GM23248 (cell line): ENCODE measurements at regions not wholly inside any gene's neighbourhood (a gene's known extent, or its start where the extent isn't known, plus 50 kb on each side); places are given as distances from the start of the nearest gene placed in this dataset.

Experiments used
- DNase-seq: peaks from one replicate; pipeline ENCODE4 v3.0.0-alpha.2; 2015
- H2AFZ ChIP-seq: fragments of 200-600 bp; sonication (generic); 2 replicates; pipeline ENCODE4 v1.6.1; 2016; ENCODE audit warnings: antibody characterized with exemption
- H3F3A ChIP-seq: fragments of 200-600 bp; sonication (generic); 2 replicates; pipeline ENCODE4 v1.6.1; 2016; ENCODE audit warnings: mild to moderate bottlenecking, antibody characterized with exemption, mixed run types; ENCODE audit not compliant: insufficient read depth
- H3K27ac ChIP-seq: fragments of 200-600 bp; sonication (generic); 2 replicates; pipeline ENCODE4 v1.5.1; 2016; ENCODE audit warnings: mild to moderate bottlenecking
- H3K27me3 ChIP-seq: fragments of 200-600 bp; sonication (generic); replicated peaks from 2 replicates; pipeline ENCODE4 v1.6.1; 2016; ENCODE audit warnings: mild to moderate bottlenecking; ENCODE audit not compliant: insufficient read depth
- H3K36me3 ChIP-seq: fragments of 200-600 bp; sonication (generic); 2 replicates; pipeline ENCODE4 v1.6.1; 2016; ENCODE audit warnings: low read depth, mild to moderate bottlenecking
- H3K4me1 ChIP-seq: fragments of 200-600 bp; sonication (generic); 2 replicates; pipeline ENCODE4 v1.6.1; 2016; ENCODE audit warnings: mild to moderate bottlenecking; ENCODE audit not compliant: insufficient read depth
- H3K4me2 ChIP-seq: fragments of 200-600 bp; sonication (generic); one replicate; pipeline ENCODE4 v1.6.1; 2016; ENCODE audit warnings: mild to moderate bottlenecking; ENCODE audit not compliant: unreplicated experiment
- H3K4me3 ChIP-seq: fragments of 200-600 bp; sonication (generic); 2 replicates; pipeline ENCODE4 v1.5.1; 2016; ENCODE audit warnings: mild to moderate bottlenecking
- H3K79me2 ChIP-seq: fragments of 200-600 bp; sonication (generic); 2 replicates; pipeline ENCODE4 v1.6.1; 2016; ENCODE audit warnings: mild to moderate bottlenecking; ENCODE audit not compliant: insufficient read depth
- H3K9ac ChIP-seq: fragments of 200-600 bp; sonication (generic); 2 replicates; pipeline ENCODE4 v1.6.1; 2016; ENCODE audit warnings: mild to moderate bottlenecking
- H3K9me2 ChIP-seq: fragments of 200-600 bp; sonication (generic); 2 replicates; pipeline ENCODE4 v1.6.1; 2016; ENCODE audit warnings: mixed run types, mild to moderate bottlenecking, moderate library complexity; ENCODE audit not compliant: insufficient read depth
- H3K9me3 ChIP-seq: fragments of 200-600 bp; sonication (generic); one replicate; pipeline ENCODE4 v1.6.1; 2017; ENCODE audit warnings: low read depth
- H4K20me1 ChIP-seq: fragments of 200-600 bp; sonication (generic); 2 replicates; pipeline ENCODE4 v1.6.0; 2016; ENCODE audit not compliant: insufficient read depth
- EZH2 ChIP-seq: fragments of 200-600 bp; sonication (generic); IDR thresholded peaks from 2 replicates; pipeline ENCODE4 v1.6.1; 2018; ENCODE audit warnings: antibody characterized with exemption, mild to moderate bottlenecking; ENCODE audit not compliant: insufficient read depth, poor library complexity, severe bottlenecking
- EZH2phosphoT487 ChIP-seq: fragments of 200-600 bp; sonication (generic); IDR thresholded peaks from 2 replicates; pipeline ENCODE4 v1.6.1; 2018; ENCODE audit warnings: antibody characterized with exemption, moderate library complexity, mild to moderate bottlenecking, low read depth; ENCODE audit not compliant: insufficient read depth
- WGBS, 2 experiments: methylation state at CpG; one replicate each; pipeline ENCODE4 v1.1.6; 2015 to 2017; ENCODE audit warnings: low lambda C conversion rate in 2 of 2, low coverage in 1 of 2; ENCODE audit errors: missing lambda C conversion rate in 2 of 2; 5-methylcytosine and 5-hydroxymethylcytosine counted together
- in situ Hi-C: fragments of 300-500 bp; cut with MboI; formaldehyde crosslinking; loops from 2 replicates; pipeline ENCODE4 v1.15.0; 2020

DNA sequence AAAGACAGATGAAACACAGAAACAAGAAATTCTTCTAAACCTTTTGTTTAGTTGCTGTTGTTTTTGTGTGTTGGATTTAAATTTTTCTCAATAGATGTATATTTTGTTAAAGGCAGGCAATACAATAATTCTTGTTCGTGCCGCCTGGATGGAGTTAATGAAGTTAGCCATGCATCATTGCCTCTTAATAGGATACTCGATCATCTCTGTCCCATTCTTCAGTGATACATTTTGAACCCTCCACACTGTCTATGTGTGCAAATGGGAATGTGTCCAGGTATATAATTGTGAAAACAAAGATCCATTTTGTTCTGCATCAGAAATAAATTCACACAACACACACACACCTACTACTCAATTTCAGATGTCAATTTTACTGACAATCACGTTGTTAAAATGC lies 186.6 kb upstream of the ADAMTS16 start:
- Histone ChIP-seq H3K27ac (no peak overlapping the region), H3K27me3 (peaks cover 52% of the 10 kb centered on the region), H3K9me3 (no peaks in the 10 kb centered on the region), H3K36me3 (no peaks in the 10 kb centered on the region), H3K79me2 (no peaks in the 10 kb centered on the region), H2AFZ (no peak overlapping the region), H3K9me2 (no peaks in the 10 kb centered on the region), H3K4me1 (no peaks in the 10 kb centered on the region), H3F3A (no peaks in the 10 kb centered on the region), H3K9ac (no peak overlapping the region), H3K4me2 (no peak overlapping the region), H3K4me3 (no peak overlapping the region), H4K20me1 (no peaks in the 10 kb centered on the region)
- no peak for TF ChIP-seq EZH2phosphoT487
- TF ChIP-seq EZH2: no peak
- in situ Hi-C loops: no loop called here
- WGBS, 2 experiments: 44 to 49% methylated on average over 4 of the region's 4 CpGs
- DNase-seq: no peak

DNA sequence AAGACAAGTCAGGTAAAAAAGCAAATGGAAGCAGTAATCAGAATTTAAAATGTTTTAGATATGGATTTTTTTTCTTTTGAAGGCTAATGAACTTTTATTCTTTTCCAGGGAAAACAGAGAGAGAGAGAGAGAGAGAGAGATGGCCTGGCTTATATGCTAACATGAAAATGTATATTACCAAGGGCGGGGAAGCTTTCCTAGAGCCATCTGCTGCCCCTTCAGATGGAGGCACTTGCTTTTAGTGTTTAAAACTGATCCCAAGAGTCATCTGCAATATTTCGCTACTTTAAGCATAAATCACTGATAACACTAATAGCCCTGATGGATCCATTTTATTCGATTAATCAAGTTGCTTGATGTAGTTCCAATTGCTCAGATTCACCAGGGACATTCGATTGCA lies 186.1 kb upstream of the ADAMTS16 start:
- no peak for DNase-seq
- Histone ChIP-seq H3K9me2 (no peaks in the 10 kb centered on the region), H3F3A (no peaks in the 10 kb centered on the region), H3K4me2 (no peak overlapping the region), H3K9me3 (no peaks in the 10 kb centered on the region), H3K4me3 (no peak overlapping the region), H3K27me3 (peaks cover 47% of the 10 kb centered on the region), H3K4me1 (no peaks in the 10 kb centered on the region), H4K20me1 (no peaks in the 10 kb centered on the region), H2AFZ (no peak overlapping the region), H3K36me3 (no peaks in the 10 kb centered on the region), H3K79me2 (no peaks in the 10 kb centered on the region), H3K9ac (no peak overlapping the region), H3K27ac (no peak overlapping the region)
- TF ChIP-seq EZH2phosphoT487 (no peak), EZH2 (no peak)
- in situ Hi-C loops: no loop called here
- WGBS, 2 experiments: 63% methylated on average over 4 of the region's 4 CpGs

DNA sequence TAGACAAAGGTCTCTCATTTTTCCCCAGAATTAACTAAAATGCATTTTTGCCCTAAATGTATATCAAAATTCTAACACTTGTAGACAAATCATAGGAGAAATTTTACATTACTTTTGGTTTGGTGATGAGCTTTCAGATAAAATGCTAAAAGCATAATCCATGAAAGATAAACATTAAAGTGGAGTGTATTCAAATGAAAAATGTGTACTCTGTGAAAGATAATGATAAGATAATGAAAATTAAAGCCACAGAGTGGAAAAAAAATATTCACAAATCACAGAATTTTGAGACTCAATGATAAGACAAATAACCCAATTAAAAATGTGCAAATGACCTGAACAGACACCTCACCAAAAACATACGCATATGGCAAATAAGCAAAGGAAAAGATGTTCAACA lies 176.9 kb upstream of the ADAMTS16 start:
- H3K27me3 ChIP-seq: peaks cover 44% of the 10 kb centered on the region
- no peak overlapping the region for H3K4me2 ChIP-seq
- H3K4me1 ChIP-seq: no peaks in the 10 kb centered on the region
- DNase-seq: no peak
- H3K79me2 ChIP-seq: no peaks in the 10 kb centered on the region
- no peak overlapping the region for H3K4me3 ChIP-seq
- H4K20me1 ChIP-seq: no peaks in the 10 kb centered on the region
- no peaks in the 10 kb centered on the region for H3K9me2 ChIP-seq
- no peaks in the 10 kb centered on the region for H3K36me3 ChIP-seq
- no peaks in the 10 kb centered on the region for H3F3A ChIP-seq
- in situ Hi-C loops: no loop called here
- no peak overlapping the region for H2AFZ ChIP-seq
- WGBS, 2 experiments: 69 to 85% methylated on average over 1 of the region's 1 CpG
- no peak for TF ChIP-seq EZH2phosphoT487
- no peak for TF ChIP-seq EZH2
- H3K9ac ChIP-seq: no peak overlapping the region
- no peak overlapping the region for H3K27ac ChIP-seq
- no peaks in the 10 kb centered on the region for H3K9me3 ChIP-seq

GRCh38 chr5:4969351-4969750 lies 170.8 kb upstream of the ADAMTS16 start:
- 43 to 55% methylated on average over 4 of the region's 4 CpGs for WGBS, 2 experiments

DNA sequence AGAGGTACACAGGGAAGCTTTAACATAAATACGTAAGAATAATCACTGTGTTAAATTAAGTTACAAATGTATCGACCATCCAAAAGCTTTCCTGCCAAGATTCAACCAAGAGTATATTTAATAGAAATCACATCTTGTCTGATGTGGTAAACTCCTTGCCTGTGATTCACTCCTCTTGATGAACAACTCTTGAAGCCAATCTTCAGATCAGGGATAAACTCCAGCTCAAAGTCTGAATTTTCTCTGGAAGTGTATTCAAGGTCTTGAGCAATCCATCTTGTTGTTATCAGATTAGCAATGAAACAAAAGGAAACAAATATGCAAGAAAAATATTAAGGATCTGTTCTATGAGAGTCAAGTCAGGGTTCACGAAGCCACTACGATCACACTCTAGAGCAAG lies 170.0 kb upstream of the ADAMTS16 start:
- no peaks in the 10 kb centered on the region for H3K9me3 ChIP-seq
- no peaks in the 10 kb centered on the region for H3K9me2 ChIP-seq
- H3K36me3 ChIP-seq: no peaks in the 10 kb centered on the region
- no peak overlapping the region for H3K4me3 ChIP-seq
- H3K27ac ChIP-seq: no peak overlapping the region
- 72 to 78% methylated on average over 4 of the region's 4 CpGs for WGBS, 2 experiments
- TF ChIP-seq EZH2 (no peak), EZH2phosphoT487 (no peak)
- H3K9ac ChIP-seq: no peak overlapping the region
- in situ Hi-C loops: no loop called here
- no peaks in the 10 kb centered on the region for H4K20me1 ChIP-seq
- H2AFZ ChIP-seq: no peak overlapping the region
- no peak for DNase-seq
- H3F3A ChIP-seq: no peaks in the 10 kb centered on the region
- no peak overlapping the region for H3K4me2 ChIP-seq
- no peaks in the 10 kb centered on the region for H3K79me2 ChIP-seq
- H3K4me1 ChIP-seq: no peaks in the 10 kb centered on the region
- H3K27me3 ChIP-seq: peaks cover 58% of the 10 kb centered on the region

More at GRCh38 chr5:4969351-4969750, 170.8 kb upstream of the ADAMTS16 start:
- in situ Hi-C loops: no loop called here
- Histone ChIP-seq H3K9me3 (no peaks in the 10 kb centered on the region), H4K20me1 (no peaks in the 10 kb centered on the region), H3F3A (no peaks in the 10 kb centered on the region), H3K27me3 (peaks cover 56% of the 10 kb centered on the region), H2AFZ (no peak overlapping the region), H3K9me2 (no peaks in the 10 kb centered on the region), H3K36me3 (no peaks in the 10 kb centered on the region), H3K9ac (no peak overlapping the region), H3K79me2 (no peaks in the 10 kb centered on the region), H3K4me2 (no peak overlapping the region), H3K4me3 (no peak overlapping the region), H3K27ac (no peak overlapping the region), H3K4me1 (no peaks in the 10 kb centered on the region)
- no peak for TF ChIP-seq EZH2
- TF ChIP-seq EZH2phosphoT487: no peak
- no peak for DNase-seq
